CD1c-positive myeloid dendritic cell (primary cell): ENCODE measurements at regions not wholly inside any gene's neighbourhood (a gene's known extent, or its start where the extent isn't known, plus 50 kb on each side); places are given as distances from the start of the nearest gene placed in this dataset.

Experiments used
- DNase-seq: peaks from one replicate; pipeline ENCODE4 v3.0.0-alpha.2; 2016; ENCODE audit errors: extremely low spot score

DNA sequence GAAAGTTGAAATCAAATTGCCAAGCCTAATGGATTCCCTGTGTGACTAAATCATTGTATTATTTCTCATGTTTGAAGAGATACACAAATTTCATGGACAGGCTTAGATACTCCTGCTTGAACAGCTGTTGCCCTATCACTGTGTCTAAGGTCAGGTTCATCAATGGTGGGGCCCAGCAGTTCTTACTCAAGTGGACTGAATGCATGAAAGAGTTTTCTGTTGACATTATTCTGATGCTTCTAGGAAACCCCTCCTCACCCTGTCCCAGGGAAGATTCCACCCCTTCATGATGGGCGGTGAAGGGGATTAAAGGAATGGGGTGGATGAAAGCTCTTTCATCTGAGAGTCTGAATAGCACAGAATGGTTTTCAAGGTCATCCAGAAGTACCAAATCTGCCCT lies 148.8 kb downstream of the INO80D start:
- no peak for DNase-seq

DNA sequence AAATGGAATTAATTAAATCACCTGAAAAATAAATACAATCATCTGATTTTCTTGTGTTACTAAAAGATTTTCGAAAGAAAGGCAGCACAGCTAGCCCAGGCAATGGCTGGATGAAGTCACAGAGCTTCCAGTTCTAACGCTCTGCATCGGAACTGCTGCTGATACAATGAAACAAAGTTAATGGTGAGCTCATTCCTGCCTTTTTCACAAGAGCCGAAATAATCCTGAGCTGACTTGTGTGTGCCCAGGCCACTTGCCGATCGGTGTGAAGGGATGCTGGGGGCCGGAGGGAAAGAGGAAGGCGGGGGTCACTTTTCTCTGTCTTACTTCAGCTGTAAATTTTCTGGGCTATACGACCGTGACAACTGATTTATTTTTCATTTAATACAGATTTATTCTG lies 149.5 kb downstream of the INO80D start:
- no peak for DNase-seq

DNA sequence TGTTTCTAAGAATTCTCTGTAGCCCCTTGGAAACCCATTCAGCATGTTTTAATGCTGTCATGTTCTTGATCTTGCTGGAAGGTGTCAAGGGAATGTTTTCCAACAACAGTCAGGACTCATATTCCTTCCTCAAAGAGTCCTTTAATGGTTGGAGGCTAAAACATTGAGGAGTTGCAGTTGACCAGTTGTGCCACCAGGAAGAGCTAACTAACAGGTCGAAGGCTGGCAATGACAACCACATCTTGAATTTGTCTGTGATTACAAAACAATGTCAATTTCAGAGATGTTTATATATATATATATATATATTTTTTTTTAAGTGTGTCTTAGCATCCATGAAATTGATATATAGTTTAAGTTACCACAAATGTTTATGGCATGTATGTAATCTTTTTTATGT lies 151.5 kb downstream of the INO80D start:
- no peak for DNase-seq

DNA sequence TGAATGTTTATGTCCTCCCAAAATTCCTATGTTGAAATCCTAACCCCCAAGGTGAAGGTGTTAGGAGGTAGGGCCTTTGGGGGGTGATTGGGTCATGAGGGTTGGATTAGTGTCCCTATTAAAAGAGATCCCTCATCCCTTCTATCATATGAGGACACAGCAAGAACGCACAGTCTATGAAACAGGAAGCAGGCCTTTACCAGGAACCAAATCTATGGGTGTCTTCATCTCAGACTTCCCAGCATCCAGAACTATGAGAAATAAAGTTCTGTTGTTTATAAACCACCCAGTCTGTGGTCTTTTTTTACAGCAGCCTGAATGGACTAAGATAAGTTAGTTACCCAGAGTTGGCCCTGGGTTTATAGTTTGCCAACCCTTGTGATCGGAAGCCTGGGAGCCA lies 153.1 kb downstream of the INO80D start:
- no peak for DNase-seq

DNA sequence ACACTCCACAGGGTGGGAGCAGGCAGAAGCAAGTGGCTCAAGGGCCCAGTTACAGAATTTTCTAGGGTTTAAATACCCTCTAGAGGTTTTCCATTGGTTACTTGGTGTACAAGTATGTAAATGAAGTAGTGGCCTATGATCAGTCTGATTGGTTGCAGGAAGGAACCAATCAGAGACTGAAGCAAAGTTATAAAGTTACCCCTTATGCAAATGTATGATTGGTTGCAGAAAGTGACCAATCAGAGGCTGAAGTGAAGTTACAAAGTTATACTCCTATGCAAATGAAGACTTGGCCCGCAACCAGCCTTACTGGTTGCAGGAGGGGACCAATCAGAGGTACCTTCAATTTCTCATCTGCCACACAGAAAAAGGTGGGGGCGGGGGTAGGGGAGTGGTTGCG lies 154.6 kb downstream of the INO80D start:
- DNase-seq, result no peak

DNA sequence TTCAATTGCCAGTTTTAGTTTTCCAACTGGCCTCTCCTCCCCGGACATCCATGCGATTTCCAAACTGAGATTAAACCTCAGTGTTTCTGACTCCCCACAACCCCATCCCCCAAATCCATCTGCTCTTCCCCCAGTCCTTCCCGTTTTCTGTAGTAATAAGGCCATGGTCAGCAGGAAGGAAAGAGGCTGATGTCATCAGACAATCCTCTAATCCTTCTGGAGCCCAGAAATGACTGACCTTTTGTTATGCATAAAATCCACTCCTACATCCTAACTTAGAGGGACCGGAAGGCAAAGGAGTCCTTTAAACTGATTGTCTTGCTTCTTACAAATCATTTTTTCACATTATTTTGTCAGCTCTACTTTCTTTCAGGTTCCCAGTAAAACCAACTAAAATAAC lies 155.8 kb downstream of the INO80D start:
- DNase-seq, result no peak

DNA sequence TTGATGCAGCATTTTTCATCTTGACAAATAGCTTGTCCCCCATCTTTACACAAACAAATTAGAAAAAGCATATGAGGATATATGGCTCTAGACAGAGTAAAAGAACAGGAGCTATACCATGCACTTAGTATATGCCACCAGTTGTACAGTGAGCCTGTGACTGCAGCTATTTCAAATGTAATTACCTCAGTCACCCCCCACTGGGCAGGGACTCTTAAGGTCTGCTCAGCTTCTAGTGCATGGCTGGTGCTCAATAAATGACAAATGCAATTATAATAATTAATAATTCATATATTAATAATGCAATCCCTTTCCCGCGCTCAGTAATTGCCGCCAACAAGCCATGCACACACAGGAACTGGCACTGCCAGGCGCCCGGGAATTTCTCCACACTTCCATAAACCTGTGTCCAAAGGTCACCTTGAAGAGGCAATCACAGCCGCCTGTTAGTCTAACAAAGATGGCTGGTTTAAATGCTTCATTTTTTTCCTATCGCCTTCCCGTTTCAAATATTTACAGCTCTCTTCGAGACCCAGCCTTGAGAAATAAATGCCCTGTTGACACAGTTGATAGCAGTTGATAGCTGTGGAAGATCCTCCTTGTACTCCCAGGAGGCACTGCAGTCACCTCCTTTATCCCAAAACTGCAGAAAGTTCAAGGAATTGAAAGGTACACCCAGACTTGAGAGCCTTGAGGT lies 156.6 kb downstream of the INO80D start:
- DNase-seq, result no peak

DNA sequence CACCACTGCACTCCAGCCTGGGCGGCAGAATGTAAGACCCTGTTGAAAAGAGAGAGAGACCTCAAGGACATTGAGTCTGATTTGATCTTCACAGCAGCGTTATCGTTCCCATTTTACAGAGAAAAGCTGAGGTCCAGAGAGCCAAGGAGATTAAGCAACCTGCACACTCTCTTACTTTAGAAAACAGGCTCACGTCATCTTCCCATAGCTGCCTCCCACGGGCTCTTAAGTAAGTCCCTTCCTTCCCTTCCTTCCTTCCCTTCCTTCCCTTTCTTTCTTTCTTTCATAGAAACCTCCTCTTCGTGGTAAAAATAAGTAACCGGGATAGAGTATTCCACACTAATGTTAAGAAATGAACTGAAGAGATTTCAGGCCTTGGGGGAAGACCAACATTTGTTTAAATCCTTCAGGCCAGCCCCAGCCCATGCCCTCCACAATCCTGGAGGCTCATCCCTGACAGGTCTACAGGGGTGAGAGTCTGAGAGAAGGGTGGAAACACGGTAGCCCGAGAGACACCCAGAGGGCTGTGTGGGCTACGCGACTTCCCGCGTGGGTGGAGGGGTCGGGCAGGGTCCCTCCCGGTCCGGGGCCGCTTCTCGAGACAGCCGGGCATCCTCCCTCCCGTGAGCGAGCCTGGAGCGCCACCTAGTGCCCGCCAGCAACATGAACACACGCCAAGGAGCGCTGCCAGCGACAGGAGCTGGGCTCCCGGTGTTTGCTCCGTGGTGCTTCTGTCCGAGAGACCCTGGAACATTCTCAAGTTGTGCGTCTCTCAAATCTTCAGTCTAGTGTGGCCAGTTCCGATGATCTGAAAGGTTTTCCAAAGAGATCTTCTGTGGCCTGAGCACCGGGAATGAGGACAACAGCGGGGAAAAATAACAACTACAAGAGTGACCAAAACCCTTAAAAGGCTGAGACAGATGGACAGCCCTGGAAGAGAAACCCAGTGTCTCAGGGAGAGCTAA lies 160.3 kb downstream of the INO80D start:
- peak; percentile 78 for DNase-seq

DNA sequence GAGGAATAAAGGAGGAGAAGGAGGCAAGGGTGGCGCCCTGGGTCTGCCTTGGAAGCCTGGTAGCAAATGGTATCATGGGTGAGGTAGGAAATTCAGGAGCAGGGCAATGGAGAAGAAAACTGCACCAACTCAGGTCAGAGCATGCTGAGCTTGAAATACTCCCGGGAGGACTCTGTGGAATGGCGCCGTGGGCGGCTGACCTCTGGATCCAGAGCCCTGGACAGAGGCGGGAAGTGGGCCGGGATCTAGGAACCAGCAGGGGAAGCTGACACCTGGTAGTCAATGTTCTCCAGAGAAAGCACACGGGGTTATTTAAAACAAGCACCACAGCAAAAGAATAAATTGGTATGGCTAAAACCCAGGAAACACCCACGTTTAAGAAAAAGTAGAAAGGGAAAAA lies 161.3 kb downstream of the INO80D start:
- no peak for DNase-seq

DNA sequence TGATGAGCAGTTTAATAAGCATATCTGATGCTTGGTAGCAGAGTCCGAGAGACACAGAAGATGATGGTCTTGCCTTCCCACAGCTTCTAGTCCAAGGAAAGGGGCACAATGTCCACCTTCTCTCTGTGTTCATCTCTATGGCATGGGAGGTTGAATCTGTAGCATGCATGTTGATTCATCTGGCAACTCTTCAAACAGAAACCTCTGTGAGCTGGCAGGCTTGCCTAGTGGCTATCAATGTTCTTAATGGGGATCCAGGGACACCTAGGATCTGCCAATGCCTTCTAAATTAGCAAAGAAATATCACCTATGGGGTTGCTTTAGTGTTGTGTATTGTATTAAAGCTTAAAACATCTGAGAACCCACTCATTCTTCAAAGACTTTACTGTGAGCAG lies 170.8 kb downstream of the INO80D start:
- DNase-seq, result no peak

DNA sequence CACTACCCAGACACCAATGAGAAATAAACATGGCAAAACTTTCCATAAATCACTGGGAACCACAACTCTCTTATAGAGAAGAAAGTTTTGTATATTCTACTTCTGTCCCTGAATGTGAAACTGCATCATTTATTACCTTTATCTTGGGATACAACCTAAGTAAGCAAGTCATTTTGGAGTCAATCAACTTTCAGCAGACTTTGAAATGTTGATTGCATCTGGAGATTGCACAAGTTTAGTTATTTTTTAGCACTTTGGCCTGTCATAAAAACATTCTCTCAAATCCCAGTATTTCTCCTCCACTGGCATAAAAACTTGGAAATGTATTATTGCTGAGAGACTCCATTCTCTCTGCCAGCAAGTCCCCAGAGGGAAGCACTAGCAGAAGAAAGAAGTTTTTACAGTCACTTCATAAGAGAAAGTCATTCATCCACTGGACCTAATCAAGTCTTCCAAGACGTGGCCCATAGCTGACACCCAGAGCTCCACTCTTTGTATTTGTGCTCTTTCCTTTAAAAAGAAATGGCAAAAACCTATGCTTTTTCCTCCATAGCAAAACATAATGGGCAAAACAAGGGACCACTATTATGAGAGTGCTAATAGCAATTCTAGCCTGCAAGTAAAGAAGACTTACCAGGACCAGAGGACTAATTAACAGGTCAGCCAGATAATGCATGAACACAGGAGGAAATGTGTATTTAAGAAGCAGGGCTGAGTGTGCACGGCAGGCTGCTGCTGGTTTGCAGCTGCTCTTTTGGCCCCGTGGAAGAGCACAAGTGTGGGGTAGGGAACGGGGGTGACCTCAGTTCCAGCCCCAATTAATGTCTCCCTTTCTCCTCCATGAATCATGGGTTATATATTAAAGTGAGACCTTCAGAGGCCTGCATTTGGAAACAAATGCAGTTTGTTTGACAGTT lies 171.5 kb downstream of the INO80D start:
- no peak for DNase-seq

DNA sequence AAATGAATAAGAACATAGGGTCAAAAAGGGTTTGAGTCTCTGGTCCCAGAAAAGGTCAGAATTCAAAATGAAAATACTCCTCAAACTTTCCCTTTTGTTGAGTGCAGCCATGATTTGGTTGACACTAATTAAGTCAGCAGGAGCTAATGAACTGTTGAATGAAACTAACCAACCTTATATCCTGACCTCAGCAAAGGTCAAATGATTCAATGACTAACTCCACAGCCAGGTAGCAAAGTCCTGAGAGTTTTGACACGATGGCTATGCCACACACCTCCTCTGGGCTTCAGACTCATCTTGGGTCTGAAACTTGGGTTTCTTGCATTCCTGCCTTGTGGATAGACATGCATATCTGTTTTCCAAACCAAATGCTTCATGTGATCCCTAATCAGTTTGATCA lies 172.3 kb downstream of the INO80D start:
- no peak for DNase-seq

DNA sequence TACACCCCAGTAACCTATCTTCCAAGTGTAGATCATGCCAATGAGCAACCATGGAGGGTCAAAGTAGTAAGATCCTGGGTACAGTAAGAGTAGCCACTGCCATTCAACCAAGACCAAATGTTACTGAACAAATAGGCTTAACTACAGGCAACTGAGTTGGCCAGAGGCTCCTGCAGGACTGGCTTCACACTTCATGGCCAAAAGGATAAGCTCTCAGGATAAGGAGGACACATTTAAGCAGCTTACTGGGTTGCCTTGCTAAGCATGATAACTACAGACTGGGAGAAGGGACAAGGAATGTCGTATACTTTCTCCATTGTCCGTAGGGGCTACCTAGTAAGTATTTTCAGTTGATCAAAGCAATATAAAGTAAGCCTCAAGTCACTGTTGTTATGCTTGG lies 174.7 kb downstream of the INO80D start:
- DNase-seq, result no peak

DNA sequence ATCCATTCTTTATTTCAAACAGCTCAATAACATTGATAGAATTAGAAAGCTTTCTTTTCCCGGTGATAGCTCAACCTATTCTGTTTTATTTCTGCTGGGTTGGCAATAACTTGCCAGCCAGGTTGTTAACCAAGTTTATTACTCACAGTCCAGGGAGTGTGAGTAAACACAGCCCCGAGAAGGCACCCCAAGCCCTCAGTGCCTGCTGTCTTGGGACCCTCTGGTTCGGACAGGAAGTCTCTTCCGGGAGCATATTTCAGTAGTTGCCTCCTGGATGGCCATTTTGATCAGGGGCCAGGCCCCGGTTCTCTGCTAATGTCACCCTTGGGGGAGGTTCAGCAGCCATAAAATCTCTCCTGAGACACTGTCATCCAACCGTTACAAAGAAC lies 176.8 kb downstream of the INO80D start:
- DNase-seq, result no peak

DNA sequence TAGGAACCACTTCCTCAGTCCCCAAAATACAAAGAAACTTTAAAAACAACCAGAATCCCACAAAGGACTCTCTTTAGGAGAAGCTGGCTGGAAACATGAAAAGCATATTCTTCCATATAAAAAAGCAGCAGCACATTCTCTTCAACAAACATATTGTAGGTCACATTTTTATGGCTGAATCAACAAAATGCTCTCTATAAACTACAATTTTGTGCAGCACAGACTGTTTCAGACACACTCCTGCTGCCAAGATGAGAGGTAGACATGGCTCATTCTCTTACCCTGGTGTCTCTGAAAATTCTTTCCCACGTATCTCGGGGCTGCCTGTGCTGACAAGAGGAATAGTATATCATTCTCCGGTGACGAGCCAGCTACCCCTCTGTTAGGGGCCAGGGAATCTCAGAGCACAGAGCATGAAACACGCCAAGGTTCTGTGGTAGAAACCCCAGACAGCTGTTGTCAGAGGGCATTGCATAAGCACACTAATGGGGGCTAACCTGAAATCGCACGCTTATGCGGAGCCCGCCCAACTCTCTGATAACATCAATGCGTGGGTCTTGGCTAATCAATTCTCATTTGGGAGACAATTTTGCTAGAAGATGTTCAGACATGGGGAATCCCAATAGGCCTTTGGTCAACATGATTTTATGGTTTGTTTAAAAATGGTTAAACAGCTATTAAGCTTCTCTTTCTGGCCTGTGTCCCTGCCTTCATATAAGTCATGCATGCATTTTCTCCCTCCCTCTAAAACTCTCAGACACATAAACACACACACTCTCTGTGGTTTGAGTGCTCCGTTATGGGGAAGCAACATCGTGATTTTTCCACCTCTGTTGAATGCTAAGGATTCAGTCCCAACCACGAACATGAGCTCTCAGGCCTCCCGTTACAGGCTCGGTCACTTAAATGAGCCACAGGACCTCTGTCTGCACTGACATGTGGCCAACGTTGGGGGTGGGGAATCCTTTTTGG lies 177.5 kb downstream of the INO80D start:
- DNase-seq, result no peak

DNA sequence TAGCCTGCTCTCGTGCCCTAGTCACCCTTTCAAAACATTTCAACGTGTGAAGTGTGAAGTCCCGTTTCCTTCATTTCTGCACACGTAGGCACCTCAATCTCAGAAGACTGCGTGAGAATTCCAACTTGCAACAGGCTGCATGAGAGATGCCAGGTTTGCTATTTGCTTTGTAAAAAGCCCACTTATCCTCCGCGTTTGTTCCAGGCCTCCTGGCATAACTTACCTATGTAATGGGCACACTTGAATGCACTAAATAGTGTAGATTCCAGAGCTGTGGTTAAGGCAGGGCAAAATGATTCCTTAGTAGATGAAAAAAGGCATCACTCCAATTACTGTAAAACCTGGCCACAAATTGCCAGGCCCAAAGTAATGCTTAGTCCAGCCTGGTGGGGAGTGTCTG lies 179.6 kb downstream of the INO80D start:
- no peak for DNase-seq

DNA sequence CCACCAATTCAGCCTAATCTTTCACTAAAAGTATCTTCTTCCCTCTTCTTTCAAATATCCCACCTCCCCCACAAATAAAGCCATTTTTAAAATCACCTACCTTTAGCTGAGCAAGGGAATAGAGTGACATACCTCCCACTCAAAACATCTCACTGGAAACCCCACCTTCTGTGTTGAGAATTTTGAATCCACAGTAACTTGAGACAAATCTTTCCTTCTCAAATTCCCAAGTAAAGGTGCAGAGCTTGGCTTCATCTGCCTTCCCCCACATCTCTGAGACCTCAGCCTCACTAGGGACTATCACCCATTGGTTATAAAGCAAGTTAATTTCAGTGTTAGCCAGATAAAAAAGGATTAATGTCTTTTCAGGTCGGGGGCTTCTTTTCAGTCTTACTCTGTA lies 180.4 kb downstream of the INO80D start:
- DNase-seq, result no peak

DNA sequence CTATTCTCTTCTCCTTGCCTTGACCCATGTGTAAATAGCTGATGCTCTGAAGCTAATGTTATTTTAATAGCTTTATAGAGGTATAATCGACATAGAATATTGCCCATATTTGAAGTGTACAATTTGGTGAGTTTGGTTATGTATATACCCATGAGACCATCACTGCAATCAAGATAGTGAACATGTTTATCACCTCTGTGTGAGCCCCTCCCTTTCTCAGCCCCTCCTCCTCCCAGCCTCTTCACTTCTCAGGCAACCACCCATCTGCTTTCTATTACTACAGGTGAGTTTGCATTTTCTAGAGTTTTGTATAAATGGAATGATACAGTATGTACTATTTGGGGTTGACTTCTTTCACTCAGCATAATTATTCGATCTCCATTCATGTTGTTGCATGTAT lies 181.1 kb downstream of the INO80D start:
- no peak for DNase-seq

DNA sequence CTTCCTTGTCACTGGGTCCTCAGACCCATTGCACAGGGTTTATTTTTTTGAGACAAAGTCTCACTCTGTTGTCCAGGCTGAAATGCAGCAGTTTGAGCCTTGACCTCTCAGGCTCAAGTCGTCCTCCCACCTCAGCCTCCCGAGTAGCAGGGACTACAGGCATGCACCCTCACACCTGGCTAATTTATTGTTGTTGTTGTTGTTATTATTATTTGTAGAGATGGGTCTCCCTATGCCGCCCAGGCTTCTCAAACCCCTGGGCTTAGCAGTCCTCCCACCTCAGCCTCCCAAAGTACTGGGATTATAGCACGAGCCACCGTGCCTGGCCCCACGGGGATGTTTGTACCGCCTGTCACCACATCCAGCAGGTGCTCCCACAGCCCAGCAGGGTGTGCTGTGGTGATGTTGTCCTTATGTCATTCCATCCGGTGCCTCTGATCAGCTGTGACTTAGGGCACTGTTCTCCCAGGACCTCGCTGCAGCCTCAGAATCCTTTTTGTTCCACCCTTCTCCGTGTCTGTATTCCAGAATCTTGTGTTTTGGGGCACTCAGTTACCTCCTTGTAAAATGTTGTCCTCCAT lies 182.3 kb downstream of the INO80D start:
- DNase-seq, result peak; percentile 13

DNA sequence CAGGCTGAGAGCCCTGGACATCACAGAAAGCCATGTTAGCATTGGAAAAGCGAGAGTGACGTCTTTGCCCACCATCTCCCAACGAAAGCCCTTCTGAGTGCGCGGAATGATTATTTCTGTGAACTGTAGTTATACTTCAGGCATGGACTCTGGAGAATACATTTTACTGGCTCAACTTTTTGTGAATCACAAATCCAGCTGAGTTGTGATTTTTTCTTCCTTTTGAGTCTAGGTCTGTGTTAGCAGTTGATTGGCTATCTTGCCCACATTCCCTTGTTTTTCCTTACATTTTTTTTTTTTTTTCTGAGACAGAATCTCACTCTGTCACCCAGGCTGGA lies 183.1 kb downstream of the INO80D start:
- DNase-seq, result no peak
